Natural killer cell treated with Interleukin-12 subunit alpha and Interleukin-12 subunit beta and Interleukin-15 and Interleukin-18, amount 100 ng/mL, for 72 hours (primary cell): ENCODE measurements at regions not wholly inside any gene's neighbourhood (a gene's known extent, or its start where the extent isn't known, plus 50 kb on each side); places are given as distances from the start of the nearest gene placed in this dataset.
"Not testable (repeated sequence)": the region's sequence is repeated elsewhere in the genome, so short reads cannot be mapped to it uniquely, and the experiment has no call there.

ENCODE experiments used
- ATAC-seq, 2 donors: fragments of 150-1000 bp; cut with Tn5 transposase in 1 of 2; sonication (Bioruptor Pico), chemical (Tn5 transposase) in 1 of 2; 2 replicates each; pipeline ENCODE4 v1.10.0; 2021
- DNase-seq: peaks from one replicate; pipeline ENCODE4 v3.0.0; 2022; ENCODE audit warnings: low spot score
- H3K27ac Mint-ChIP-seq, 2 donors: 1 replicate in 1 of 2; 2 replicates in 1 of 2; pipeline ENCODE4 v1.8.0; 2022; ENCODE audit warnings: mixed read lengths in 2 of 2, mild to moderate bottlenecking in 1 of 2, moderate library complexity in 1 of 2
- H3K27me3 Mint-ChIP-seq, 2 donors: 1 replicate in 1 of 2; 2 replicates in 1 of 2; pipeline ENCODE4 v1.8.0; 2022; ENCODE audit warnings: mixed read lengths in 2 of 2
- H3K36me3 Mint-ChIP-seq: one replicate; pipeline ENCODE4 v1.8.0; 2022; ENCODE audit warnings: mixed read lengths
- H3K4me1 Mint-ChIP-seq, 2 donors: 1 replicate in 1 of 2; 2 replicates in 1 of 2; pipeline ENCODE4 v1.8.0; 2022; ENCODE audit warnings: low read depth in 2 of 2, mixed read lengths in 2 of 2, mild to moderate bottlenecking in 1 of 2
- H3K4me3 Mint-ChIP-seq: one replicate; pipeline ENCODE4 v1.8.0; 2022; ENCODE audit warnings: mixed read lengths
- H3K9me3 Mint-ChIP-seq: 2 replicates; pipeline ENCODE4 v1.8.0; 2022; ENCODE audit warnings: mixed read lengths

- Mint-ChIP-seq H3K27ac (no peak overlapping the region), H3K9me3 (no peaks in the 10 kb centered on the region), H3K4me1 (peaks cover 0 to 8% of the 10 kb centered on the region in 2 donors), H3K4me3 (no peak overlapping the region), H3K36me3 (no peaks in the 10 kb centered on the region), H3K27me3 (peaks cover 15 to 27% of the 10 kb centered on the region in 2 donors)
- ATAC-seq (no peak), DNase-seq (no peak)
Measured at GRCh38 chr1:224041032-224041431, 72.9 kb upstream of the FBXO28 start.

GRCh38 chr1:224040423-224040822 is 73.5 kb upstream of the FBXO28 start:
- not testable (repeated sequence) for H3K9me3 Mint-ChIP-seq

GRCh38 chr1:224040006-224040405 is 73.9 kb upstream of the FBXO28 start:
- H3K4me3 Mint-ChIP-seq, H3K27ac Mint-ChIP-seq, H3K36me3 Mint-ChIP-seq, DNase-seq, H3K9me3 Mint-ChIP-seq, ATAC-seq, H3K4me1 Mint-ChIP-seq: not testable (repeated sequence)
- peaks cover 15 to 27% of the 10 kb centered on the region in 2 donors for H3K27me3 Mint-ChIP-seq

More at GRCh38 chr1:224040423-224040822, 73.5 kb upstream of the FBXO28 start:
- not testable (repeated sequence) for H3K4me1 Mint-ChIP-seq, DNase-seq, ATAC-seq, H3K27ac Mint-ChIP-seq, H3K36me3 Mint-ChIP-seq, H3K4me3 Mint-ChIP-seq
- H3K27me3 Mint-ChIP-seq, result peaks cover 15 to 27% of the 10 kb centered on the region in 2 donors

GRCh38 chr1:224038832-224039231 is 75.1 kb upstream of the FBXO28 start:
- H3K27ac Mint-ChIP-seq, DNase-seq, H3K9me3 Mint-ChIP-seq, H3K4me3 Mint-ChIP-seq, H3K4me1 Mint-ChIP-seq, H3K36me3 Mint-ChIP-seq, ATAC-seq: not testable (repeated sequence)
- H3K27me3 Mint-ChIP-seq, result peaks cover 9 to 20% of the 10 kb centered on the region in 2 donors

GRCh38 chr1:224037362-224037761 is 76.5 kb upstream of the FBXO28 start:
- H3K27me3 Mint-ChIP-seq, result peaks cover 9 to 20% of the 10 kb centered on the region in 2 donors
- not testable (repeated sequence) for H3K9me3 Mint-ChIP-seq, H3K4me3 Mint-ChIP-seq, H3K4me1 Mint-ChIP-seq, DNase-seq, H3K36me3 Mint-ChIP-seq, ATAC-seq, H3K27ac Mint-ChIP-seq

- not testable (repeated sequence) for H3K4me1 Mint-ChIP-seq, H3K36me3 Mint-ChIP-seq, H3K27ac Mint-ChIP-seq, H3K27me3 Mint-ChIP-seq, DNase-seq, H3K4me3 Mint-ChIP-seq, H3K9me3 Mint-ChIP-seq
- ATAC-seq, result peak in 1 of 2 donors; percentile 9
Measured at GRCh38 chr1:224032608-224033276, 81.2 kb upstream of the FBXO28 start.

- H3K36me3 Mint-ChIP-seq, H3K27me3 Mint-ChIP-seq, H3K9me3 Mint-ChIP-seq, H3K4me3 Mint-ChIP-seq, DNase-seq, H3K27ac Mint-ChIP-seq, H3K4me1 Mint-ChIP-seq, ATAC-seq: not testable (repeated sequence)
Measured at GRCh38 chr1:224031986-224032385, 81.9 kb upstream of the FBXO28 start.

GRCh38 chr1:224030257-224030656 is 83.7 kb upstream of the FBXO28 start:
- H3K4me3 Mint-ChIP-seq, H3K4me1 Mint-ChIP-seq, H3K36me3 Mint-ChIP-seq, ATAC-seq, H3K27me3 Mint-ChIP-seq, H3K27ac Mint-ChIP-seq, DNase-seq, H3K9me3 Mint-ChIP-seq: not testable (repeated sequence)

GRCh38 chr1:224029286-224030025 is 84.5 kb upstream of the FBXO28 start:
- DNase-seq, H3K9me3 Mint-ChIP-seq, H3K27ac Mint-ChIP-seq, ATAC-seq, H3K4me3 Mint-ChIP-seq, H3K27me3 Mint-ChIP-seq, H3K4me1 Mint-ChIP-seq, H3K36me3 Mint-ChIP-seq: not testable (repeated sequence)

GRCh38 chr1:224028802-224029201 is 85.1 kb upstream of the FBXO28 start:
- H3K9me3 Mint-ChIP-seq, H3K4me3 Mint-ChIP-seq, DNase-seq, ATAC-seq, H3K4me1 Mint-ChIP-seq, H3K27me3 Mint-ChIP-seq, H3K36me3 Mint-ChIP-seq, H3K27ac Mint-ChIP-seq: not testable (repeated sequence)

- not testable (repeated sequence) for H3K9me3 Mint-ChIP-seq, H3K4me1 Mint-ChIP-seq, H3K27me3 Mint-ChIP-seq, H3K36me3 Mint-ChIP-seq, DNase-seq, H3K27ac Mint-ChIP-seq, H3K4me3 Mint-ChIP-seq, ATAC-seq
Measured at GRCh38 chr1:224023122-224023521, 90.8 kb upstream of the FBXO28 start.

- not testable (repeated sequence) for H3K27me3 Mint-ChIP-seq, H3K27ac Mint-ChIP-seq, ATAC-seq, H3K4me1 Mint-ChIP-seq, H3K4me3 Mint-ChIP-seq, H3K9me3 Mint-ChIP-seq, DNase-seq, H3K36me3 Mint-ChIP-seq
Measured at GRCh38 chr1:224022249-224022970, 91.5 kb upstream of the FBXO28 start.

- H3K4me1 Mint-ChIP-seq, ATAC-seq, H3K27ac Mint-ChIP-seq, H3K27me3 Mint-ChIP-seq, H3K4me3 Mint-ChIP-seq, DNase-seq, H3K9me3 Mint-ChIP-seq, H3K36me3 Mint-ChIP-seq: not testable (repeated sequence)
Measured at GRCh38 chr1:224019866-224020265, 94.0 kb upstream of the FBXO28 start.

GRCh38 chr1:224015782-224016181 is 98.1 kb upstream of the FBXO28 start:
- not testable (repeated sequence) for ATAC-seq, H3K36me3 Mint-ChIP-seq, H3K4me3 Mint-ChIP-seq, H3K27ac Mint-ChIP-seq, H3K9me3 Mint-ChIP-seq, H3K4me1 Mint-ChIP-seq, H3K27me3 Mint-ChIP-seq, DNase-seq
